H9 (cell line): ENCODE measurements at regions not wholly inside any gene's neighbourhood (a gene's known extent, or its start where the extent isn't known, plus 50 kb on each side); places are given as distances from the start of the nearest gene placed in this dataset.

Experiments
- DNase-seq: peaks from one replicate; pipeline ENCODE4 v3.0.0-alpha.2; 2017
- H2AFZ ChIP-seq: one replicate; pipeline ENCODE4 v1.6.1; 2013; ENCODE audit warnings: mild to moderate bottlenecking, low read length, control low read depth, moderate library complexity
- H2AK5ac ChIP-seq: 2 replicates; pipeline ENCODE4 v1.6.1; 2013; ENCODE audit warnings: low read length, control low read depth, mixed read lengths; ENCODE audit not compliant: insufficient read length
- H2BK120ac ChIP-seq: one replicate; pipeline ENCODE4 v1.6.1; 2013; ENCODE audit warnings: low read depth, mild to moderate bottlenecking, low read length, control low read depth, inconsistent platforms; ENCODE audit not compliant: poor library complexity, severe bottlenecking
- H2BK12ac ChIP-seq: 2 replicates; pipeline ENCODE4 v1.6.1; 2013; ENCODE audit warnings: low read length, control low read depth, mixed read lengths, low read depth; ENCODE audit not compliant: insufficient read length
- H2BK15ac ChIP-seq: 2 replicates; pipeline ENCODE4 v1.6.1; 2013; ENCODE audit warnings: low read depth, low read length, control low read depth
- H2BK20ac ChIP-seq: one replicate; pipeline ENCODE4 v1.6.1; 2013; ENCODE audit warnings: low read depth, mild to moderate bottlenecking, low read length, control low read depth, inconsistent platforms; ENCODE audit not compliant: poor library complexity, severe bottlenecking
- H2BK5ac ChIP-seq: 2 replicates; pipeline ENCODE4 v1.6.1; 2013; ENCODE audit warnings: low read length, control low read depth, mixed read lengths; ENCODE audit not compliant: insufficient read length
- H3K14ac ChIP-seq: 2 replicates; pipeline ENCODE4 v1.6.1; 2013; ENCODE audit warnings: low read length, control low read depth; ENCODE audit not compliant: insufficient read depth
- H3K18ac ChIP-seq: 2 replicates; pipeline ENCODE4 v1.6.1; 2013; ENCODE audit warnings: low read depth, mild to moderate bottlenecking, mixed read lengths, low read length, control low read depth; ENCODE audit not compliant: insufficient read length
- H3K23ac ChIP-seq: 2 replicates; pipeline ENCODE4 v1.6.1; 2013; ENCODE audit warnings: low read length, control low read depth, mixed read lengths, low read depth; ENCODE audit not compliant: insufficient read length
- H3K23me2 ChIP-seq: 2 replicates; pipeline ENCODE4 v1.6.1; 2013; ENCODE audit warnings: low read depth, mild to moderate bottlenecking, mixed read lengths, low read length, control low read depth; ENCODE audit not compliant: insufficient read length, poor library complexity, severe bottlenecking
- H3K27ac ChIP-seq: 2 replicates; pipeline ENCODE4 v1.5.1; 2013; ENCODE audit warnings: low read length, control low read depth, mixed read lengths, low read depth; ENCODE audit not compliant: insufficient read length
- H3K27me3 ChIP-seq: 2 replicates; pipeline ENCODE4 v1.6.1; 2013; ENCODE audit warnings: low read length, control low read depth, inconsistent platforms; ENCODE audit not compliant: insufficient read depth
- H3K4ac ChIP-seq: 2 replicates; pipeline ENCODE4 v1.6.1; 2013; ENCODE audit warnings: low read depth, mild to moderate bottlenecking, control low read depth, inconsistent platforms, low read length, moderate library complexity
- H3K4me1 ChIP-seq: 2 replicates; pipeline ENCODE4 v1.6.1; 2013; ENCODE audit warnings: low read length, control low read depth, inconsistent platforms; ENCODE audit not compliant: insufficient read depth
- H3K4me2 ChIP-seq: 2 replicates; pipeline ENCODE4 v1.6.1; 2013; ENCODE audit warnings: low read length, control low read depth, mixed read lengths; ENCODE audit not compliant: insufficient read length, insufficient read depth
- H3K56ac ChIP-seq: 2 replicates; pipeline ENCODE4 v1.6.1; 2013; ENCODE audit warnings: low read depth, mild to moderate bottlenecking, mixed read lengths, low read length, control low read depth; ENCODE audit not compliant: insufficient read length
- H3K79me1 ChIP-seq: 2 replicates; pipeline ENCODE4 v1.6.1; 2013; ENCODE audit warnings: low read depth, mild to moderate bottlenecking, moderate library complexity, low read length, control low read depth, inconsistent platforms; ENCODE audit not compliant: insufficient read depth, poor library complexity, severe bottlenecking
- H3K79me2 ChIP-seq: 2 replicates; pipeline ENCODE4 v1.6.1; 2013; ENCODE audit warnings: low read length, control low read depth, inconsistent platforms; ENCODE audit not compliant: insufficient read depth
- H3K9ac ChIP-seq: 2 replicates; pipeline ENCODE4 v1.6.1; 2013; ENCODE audit warnings: low read length, control low read depth, mixed read lengths; ENCODE audit not compliant: insufficient read length; ENCODE audit errors: extremely low read depth
- H3K9me3 ChIP-seq: one replicate; pipeline ENCODE4 v1.6.1; 2013; ENCODE audit warnings: low read depth, low read length, inconsistent platforms; ENCODE audit not compliant: control insufficient read depth
- H3T11ph ChIP-seq: one replicate; pipeline ENCODE4 v1.6.1; 2013; ENCODE audit warnings: mild to moderate bottlenecking, low read length, control low read depth, inconsistent platforms
- H4K20me1 ChIP-seq: one replicate; pipeline ENCODE4 v1.6.1; 2013; ENCODE audit not compliant: control insufficient read depth, insufficient read length, insufficient read depth
- H4K5ac ChIP-seq: 2 replicates; pipeline ENCODE4 v1.6.1; 2013; ENCODE audit warnings: low read depth, mild to moderate bottlenecking, mixed read lengths, low read length, control low read depth; ENCODE audit not compliant: insufficient read length
- H4K8ac ChIP-seq: replicated peaks from 2 replicates; pipeline ENCODE4 v1.6.1; 2013; ENCODE audit warnings: low read length, control low read depth, mixed read lengths, low read depth; ENCODE audit not compliant: insufficient read length
- H4K91ac ChIP-seq: 2 replicates; pipeline ENCODE4 v1.6.1; 2013; ENCODE audit warnings: low read depth, mild to moderate bottlenecking, moderate library complexity, mixed read lengths, low read length, control low read depth; ENCODE audit not compliant: insufficient read length
- H3K27ac Mint-ChIP-seq, 3 experiments: 2 replicates in 2 of 3; 3 replicates in 1 of 3; pipeline ENCODE4 v1.8.0; 2020 to 2021; ENCODE audit warnings: mixed read lengths in 3 of 3, mild to moderate bottlenecking in 1 of 3, moderate library complexity in 1 of 3
- H3K27me3 Mint-ChIP-seq: 2 replicates; pipeline ENCODE4 v1.8.0; 2021; ENCODE audit warnings: low read depth, mild to moderate bottlenecking, moderate library complexity, mixed read lengths
- H3K36me3 Mint-ChIP-seq, 3 experiments: 2 replicates in 2 of 3; 3 replicates in 1 of 3; pipeline ENCODE4 v1.8.0; 2020 to 2021; ENCODE audit warnings: low read depth in 3 of 3, mixed read lengths in 3 of 3; ENCODE audit not compliant: insufficient read depth in 1 of 3
- H3K4me1 Mint-ChIP-seq, 2 experiments: 2 replicates each; pipeline ENCODE4 v1.8.0; 2020; ENCODE audit warnings: mixed read lengths in 2 of 2
- H3K4me3 Mint-ChIP-seq, 2 experiments: 2 replicates in 1 of 2; 3 replicates in 1 of 2; pipeline ENCODE4 v1.8.0; 2020 to 2021; ENCODE audit warnings: mild to moderate bottlenecking in 2 of 2, mixed read lengths in 2 of 2, moderate library complexity in 1 of 2
- H3K9me3 Mint-ChIP-seq, 2 experiments: 2 replicates in 1 of 2; 3 replicates in 1 of 2; pipeline ENCODE4 v1.8.0; 2020; ENCODE audit warnings: mild to moderate bottlenecking in 2 of 2, mixed read lengths in 2 of 2, moderate library complexity in 1 of 2
- WGBS: extraction: QIAGEN DNeasy Blood & Tissue Kit; methylation state at CpG from one replicate; pipeline ENCODE4 v1.1.7; 2013; ENCODE audit warnings: missing lambda C conversion rate, low lambda C conversion rate, mixed read lengths; ENCODE audit not compliant: insufficient read length; ENCODE audit errors: extremely low coverage; 5-methylcytosine and 5-hydroxymethylcytosine counted together
- TF ChIP-seq, protein P1 (sequence below): fragments of 200-600 bp; sonication (generic); conservative IDR thresholded peaks from 3 replicates; pipeline ENCODE4 v1.8.0; 2021; ENCODE audit warnings: antibody characterized with exemption, mild to moderate bottlenecking

DNA sequence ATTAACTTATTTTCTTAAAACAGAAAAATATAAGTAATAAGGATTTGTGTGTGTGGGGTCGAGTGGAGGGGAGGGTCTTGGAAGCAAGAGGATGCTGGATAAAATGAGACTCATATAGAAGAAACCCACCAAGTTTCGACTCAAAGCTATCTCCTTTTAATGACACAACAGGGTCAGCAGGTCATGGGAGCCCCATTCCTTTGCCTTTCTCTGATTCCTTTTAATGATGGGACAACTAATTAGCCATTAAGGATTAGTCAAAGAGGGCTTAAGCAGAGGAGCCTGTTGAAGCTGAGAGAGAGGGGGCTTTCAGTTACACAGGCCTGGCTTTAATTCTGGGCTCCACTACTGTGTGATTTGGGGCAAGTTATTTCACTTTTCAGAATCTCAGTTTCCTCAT lies 102.8 kb downstream of the GPR50 start:
- no peaks in the 10 kb centered on the region for H3K27me3 ChIP-seq
- H3K4me2 ChIP-seq, result no peak overlapping the region
- no peak overlapping the region for H3K9ac ChIP-seq
- H3K14ac ChIP-seq, result no peak overlapping the region
- Mint-ChIP-seq H3K4me3 (no peak overlapping the region), H3K27ac (no peak overlapping the region), H3K36me3 (no peaks in the 10 kb centered on the region; a peak in 1 of 7 replicates), H3K4me1 (peaks cover 20 to 30% of the 10 kb centered on the region in 2 experiments), H3K27me3 (no peaks in the 10 kb centered on the region; the same call in 1 of the 2 replicates), H3K9me3 (peaks cover 48 to 53% of the 10 kb centered on the region in 2 experiments)
- no peak overlapping the region for H4K5ac ChIP-seq
- H3T11ph ChIP-seq, result no peak overlapping the region
- H3K18ac ChIP-seq, result no peak overlapping the region
- H2BK5ac ChIP-seq, result no peak overlapping the region
- H2BK12ac ChIP-seq, result no peak overlapping the region
- H2AFZ ChIP-seq, result no peak overlapping the region
- H3K27ac ChIP-seq, result no peak overlapping the region
- no peak overlapping the region for H3K4ac ChIP-seq
- H3K56ac ChIP-seq, result no peak overlapping the region
- H3K9me3 ChIP-seq, result peaks cover 30% of the 10 kb centered on the region
- no peak overlapping the region for H4K91ac ChIP-seq
- no peaks in the 10 kb centered on the region; the same call in 1 of the 2 replicates for H3K4me1 ChIP-seq
- TF ChIP-seq, protein P1, sequence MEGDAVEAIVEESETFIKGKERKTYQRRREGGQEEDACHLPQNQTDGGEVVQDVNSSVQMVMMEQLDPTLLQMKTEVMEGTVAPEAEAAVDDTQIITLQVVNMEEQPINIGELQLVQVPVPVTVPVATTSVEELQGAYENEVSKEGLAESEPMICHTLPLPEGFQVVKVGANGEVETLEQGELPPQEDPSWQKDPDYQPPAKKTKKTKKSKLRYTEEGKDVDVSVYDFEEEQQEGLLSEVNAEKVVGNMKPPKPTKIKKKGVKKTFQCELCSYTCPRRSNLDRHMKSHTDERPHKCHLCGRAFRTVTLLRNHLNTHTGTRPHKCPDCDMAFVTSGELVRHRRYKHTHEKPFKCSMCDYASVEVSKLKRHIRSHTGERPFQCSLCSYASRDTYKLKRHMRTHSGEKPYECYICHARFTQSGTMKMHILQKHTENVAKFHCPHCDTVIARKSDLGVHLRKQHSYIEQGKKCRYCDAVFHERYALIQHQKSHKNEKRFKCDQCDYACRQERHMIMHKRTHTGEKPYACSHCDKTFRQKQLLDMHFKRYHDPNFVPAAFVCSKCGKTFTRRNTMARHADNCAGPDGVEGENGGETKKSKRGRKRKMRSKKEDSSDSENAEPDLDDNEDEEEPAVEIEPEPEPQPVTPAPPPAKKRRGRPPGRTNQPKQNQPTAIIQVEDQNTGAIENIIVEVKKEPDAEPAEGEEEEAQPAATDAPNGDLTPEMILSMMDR, result no peak
- no peaks in the 10 kb centered on the region for H3K23me2 ChIP-seq
- H2BK120ac ChIP-seq, result no peak overlapping the region
- no peak overlapping the region for H2BK15ac ChIP-seq
- no peak overlapping the region for H2BK20ac ChIP-seq
- no peak overlapping the region for H3K23ac ChIP-seq
- no peaks in the 10 kb centered on the region for H3K79me2 ChIP-seq
- H3K79me1 ChIP-seq, result no peaks in the 10 kb centered on the region
- H2AK5ac ChIP-seq, result no peak overlapping the region
- H4K8ac ChIP-seq, result no peak overlapping the region
- no peak for DNase-seq
- H4K20me1 ChIP-seq, result no peaks in the 10 kb centered on the region
- no CpG with 5 or more reads among the region's 2 CpGs for WGBS
